Fibroblast of upper back skin (primary cell): ENCODE measurements at regions not wholly inside any gene's neighbourhood (a gene's known extent, or its start where the extent isn't known, plus 50 kb on each side); places are given as distances from the start of the nearest gene placed in this dataset.
A peak's percentile ranks its signal among the peaks of the same experiment; 100 is the strongest.

Experiments used
- DNase-seq: peaks from one replicate; pipeline ENCODE4 v3.0.0-alpha.2; 2013

- no peak for DNase-seq
Observed at GRCh38 chr7:20021066-20021465, 196.1 kb downstream of the MACC1 start.

GRCh38 chr7:20019757-20020432 is 197.3 kb downstream of the MACC1 start:
- no peak for DNase-seq

- DNase-seq: no peak
Observed at GRCh38 chr7:20016669-20017068, 200.5 kb downstream of the MACC1 start.

GRCh38 chr7:20013536-20013935 is 203.6 kb downstream of the MACC1 start:
- DNase-seq: no peak

GRCh38 chr7:20012100-20012499 is 205.1 kb downstream of the MACC1 start:
- no peak for DNase-seq

DNA sequence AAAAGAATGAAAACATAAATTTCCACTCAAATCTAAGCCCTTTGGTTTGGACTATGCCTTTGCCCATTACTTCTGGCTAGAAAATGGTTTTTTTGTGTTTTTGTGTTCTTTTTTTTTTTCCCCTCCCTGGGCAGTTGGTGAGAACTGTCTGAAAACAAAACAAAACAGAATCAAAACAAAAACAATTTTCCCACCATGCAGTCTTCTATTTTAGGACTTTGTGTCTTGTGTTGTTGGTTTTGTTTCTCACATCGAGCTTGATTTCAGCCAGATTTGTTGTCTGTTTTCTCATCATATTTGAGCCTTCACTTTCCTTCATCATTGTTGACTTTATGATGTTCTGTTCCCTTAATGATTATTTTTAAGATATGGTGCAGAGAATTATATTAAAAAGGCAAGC is 206.3 kb downstream of the MACC1 start:
- no peak for DNase-seq

GRCh38 chr7:20007510-20007909 is 209.7 kb downstream of the MACC1 start:
- DNase-seq: peak; percentile 14

DNA sequence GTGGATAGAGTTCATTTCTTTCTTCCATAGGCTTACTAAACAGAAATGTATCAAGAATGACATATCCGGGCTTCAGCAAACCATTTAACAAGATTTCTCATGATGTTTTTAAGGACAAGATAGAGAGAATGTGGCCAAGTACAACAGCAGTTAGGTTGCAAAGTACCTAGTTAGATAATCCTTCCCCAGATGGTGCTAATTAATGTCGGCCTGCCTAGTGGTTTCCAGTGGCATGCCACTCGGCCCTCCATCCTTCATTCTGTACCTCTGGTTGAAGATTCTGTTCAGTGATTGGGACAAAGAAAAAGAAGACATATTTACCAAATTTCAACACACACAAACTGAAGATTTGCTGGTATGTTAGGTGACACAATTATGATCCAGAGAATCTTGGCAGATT is 212.1 kb downstream of the MACC1 start:
- peak; percentile 12 for DNase-seq

GRCh38 chr7:19999681-20000080 is 217.5 kb downstream of the MACC1 start:
- DNase-seq: no peak

- no peak for DNase-seq
Observed at GRCh38 chr7:19991936-19992335, 218.5 kb upstream of the TMEM196 start.

DNA sequence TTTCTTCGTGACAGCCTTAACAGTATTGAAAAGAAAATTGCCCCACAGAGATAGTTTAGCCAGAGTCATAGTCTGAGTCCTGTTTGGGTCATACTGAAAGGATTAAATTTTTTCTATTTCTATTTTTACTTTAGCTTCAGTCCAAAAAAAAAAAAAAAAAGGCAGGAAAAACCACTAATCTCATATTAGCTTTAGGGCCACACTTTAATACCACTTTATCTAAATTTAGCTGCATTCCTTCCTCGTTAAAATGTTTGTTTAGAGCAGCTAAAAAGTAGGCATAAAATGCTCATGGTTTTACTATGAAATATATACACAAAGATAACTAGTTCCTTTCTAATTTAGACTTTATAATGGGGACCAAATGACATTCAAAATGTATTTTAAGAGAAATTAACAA is 216.5 kb upstream of the TMEM196 start:
- DNase-seq: no peak

DNA sequence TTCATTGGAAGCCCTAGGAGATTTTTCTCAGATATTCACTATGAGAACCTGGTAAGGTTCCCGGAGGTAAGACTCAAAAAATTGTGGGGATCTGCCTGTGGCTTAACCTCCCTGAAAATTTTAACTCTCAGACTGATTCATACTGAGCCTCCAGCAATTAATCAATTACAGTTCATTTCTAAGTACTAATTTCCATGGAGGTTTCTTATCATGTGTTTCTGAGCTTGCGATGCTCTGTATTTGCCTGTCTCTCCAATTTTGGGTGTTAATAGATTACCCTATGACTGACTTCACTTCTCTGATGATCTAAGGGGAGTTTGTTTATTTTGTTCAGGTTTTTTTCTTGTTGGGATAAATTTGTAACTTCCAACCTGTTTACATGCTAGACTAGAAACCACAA is 215.4 kb upstream of the TMEM196 start:
- no peak for DNase-seq

- DNase-seq: no peak
Observed at GRCh38 chr7:19984231-19984632, 210.8 kb upstream of the TMEM196 start.

DNA sequence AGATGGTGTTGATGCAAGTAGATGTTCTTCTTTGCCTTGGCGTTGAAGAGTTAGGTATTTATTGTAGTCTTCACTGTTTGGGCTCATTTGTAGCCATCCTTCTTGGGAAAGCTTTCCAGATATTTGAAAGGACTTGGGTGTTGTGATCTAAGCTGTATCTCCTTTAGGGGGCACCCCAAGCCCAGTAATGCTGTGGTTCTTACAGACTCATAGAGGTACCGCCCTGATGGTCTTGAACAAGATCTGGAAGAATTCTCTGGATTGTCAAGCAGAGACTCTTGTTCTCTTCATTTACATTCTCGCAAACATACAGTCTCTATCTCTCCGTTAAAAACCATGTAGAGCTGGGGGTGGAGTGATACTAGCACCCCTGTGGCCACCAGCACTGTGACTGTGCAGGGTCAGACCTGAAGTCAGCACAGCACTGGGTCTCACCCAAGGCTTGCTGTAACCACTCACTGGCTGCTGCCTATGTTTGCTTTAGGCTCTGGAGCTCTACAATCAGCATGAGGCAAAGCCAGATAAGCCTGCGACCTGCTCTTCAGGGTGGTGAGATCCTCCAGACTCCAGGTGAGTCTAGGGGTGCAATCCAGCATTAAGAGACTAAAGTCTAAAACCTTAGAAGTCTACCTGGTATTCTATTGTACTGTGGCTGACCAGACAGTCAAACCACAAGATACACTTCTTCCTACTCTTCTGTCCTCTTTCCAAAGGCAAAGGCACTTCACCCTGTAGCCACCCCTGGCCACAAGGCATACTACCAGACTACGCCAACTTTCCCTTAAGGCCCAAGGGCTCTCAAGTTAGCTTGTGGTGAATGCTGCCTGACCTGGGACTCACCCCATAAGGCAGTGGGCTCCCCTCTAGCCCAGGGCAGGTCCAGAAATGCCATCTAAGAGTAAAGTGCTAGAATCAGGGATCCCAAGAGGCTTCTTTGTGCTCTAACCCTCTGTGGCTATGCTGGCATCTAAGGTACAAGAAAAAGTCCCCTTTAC is 209.7 kb upstream of the TMEM196 start:
- peak; percentile 86 for DNase-seq

DNA sequence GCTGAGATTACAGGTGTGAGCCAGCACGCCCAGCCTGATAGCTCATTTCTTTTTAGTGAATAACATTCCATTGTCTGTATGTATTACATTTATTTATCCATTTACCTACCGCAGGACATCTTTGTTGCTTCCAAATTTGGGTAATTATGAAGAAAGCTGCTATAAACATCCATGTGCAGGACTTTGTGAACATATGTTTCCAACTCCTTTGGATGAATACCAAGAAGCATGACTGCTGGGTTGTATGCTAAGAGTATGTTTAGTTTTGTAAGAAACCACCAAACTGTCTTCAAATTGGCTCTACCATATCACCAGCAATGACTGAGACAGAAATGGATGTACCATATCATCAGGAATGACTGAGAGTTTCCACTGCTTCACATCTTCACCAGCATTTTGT is 200.2 kb upstream of the TMEM196 start:
- no peak for DNase-seq

DNA sequence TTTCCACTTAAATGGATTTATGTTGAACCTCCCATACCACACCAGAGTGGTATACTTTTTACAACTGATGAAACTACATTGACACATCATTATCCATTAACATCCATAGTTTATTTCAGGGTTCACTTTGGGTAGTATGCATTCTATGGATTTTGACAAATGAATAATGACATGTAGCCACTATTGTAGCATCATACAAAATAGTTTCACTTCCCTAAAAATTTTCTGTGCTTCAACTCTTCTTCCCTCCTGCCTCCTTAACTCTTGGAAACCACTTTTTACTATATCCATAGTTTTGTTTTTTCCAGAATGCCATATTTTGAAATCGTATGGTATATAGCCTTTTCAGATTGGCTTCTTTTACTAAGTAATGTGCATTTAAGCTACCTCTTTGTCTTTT is 199.5 kb upstream of the TMEM196 start:
- no peak for DNase-seq

DNA sequence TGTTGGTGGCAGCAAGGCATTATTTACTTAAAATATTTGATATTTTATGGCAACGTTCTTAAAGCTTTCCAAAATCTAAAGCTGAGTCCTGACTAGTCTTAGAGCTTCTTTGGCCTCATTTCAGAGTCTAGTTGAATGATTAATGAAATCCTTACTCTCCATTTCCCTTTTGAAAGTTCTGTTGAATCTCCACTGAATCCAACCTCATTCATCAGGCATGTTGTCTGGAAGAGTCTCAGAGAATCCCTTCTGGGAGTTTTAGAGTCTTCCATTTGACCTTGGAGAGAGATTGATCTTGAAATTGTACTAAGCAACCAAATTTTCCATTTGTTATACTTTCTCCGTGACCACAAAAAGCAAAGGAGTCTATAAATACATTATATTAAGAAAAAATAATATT is 198.5 kb upstream of the TMEM196 start:
- DNase-seq: peak; percentile 21

DNA sequence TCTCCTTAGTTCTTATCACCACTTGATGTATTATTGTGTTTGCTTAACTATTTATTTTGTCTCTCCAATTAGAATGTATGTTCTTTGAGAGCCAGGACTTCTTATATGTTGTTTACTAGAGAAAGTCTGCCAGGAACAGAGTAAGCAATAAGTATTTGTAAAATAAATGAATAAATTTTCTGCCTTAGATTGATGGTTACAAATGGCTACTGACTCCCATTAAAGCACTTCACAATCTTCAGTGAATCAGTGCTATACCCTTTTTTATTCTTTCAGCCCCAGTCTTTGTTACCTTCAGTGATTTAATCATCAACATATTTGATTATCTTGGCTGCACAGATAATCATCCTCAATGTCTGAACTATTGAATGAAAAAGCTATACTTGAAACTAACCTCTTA is 197.1 kb upstream of the TMEM196 start:
- DNase-seq: no peak

DNA sequence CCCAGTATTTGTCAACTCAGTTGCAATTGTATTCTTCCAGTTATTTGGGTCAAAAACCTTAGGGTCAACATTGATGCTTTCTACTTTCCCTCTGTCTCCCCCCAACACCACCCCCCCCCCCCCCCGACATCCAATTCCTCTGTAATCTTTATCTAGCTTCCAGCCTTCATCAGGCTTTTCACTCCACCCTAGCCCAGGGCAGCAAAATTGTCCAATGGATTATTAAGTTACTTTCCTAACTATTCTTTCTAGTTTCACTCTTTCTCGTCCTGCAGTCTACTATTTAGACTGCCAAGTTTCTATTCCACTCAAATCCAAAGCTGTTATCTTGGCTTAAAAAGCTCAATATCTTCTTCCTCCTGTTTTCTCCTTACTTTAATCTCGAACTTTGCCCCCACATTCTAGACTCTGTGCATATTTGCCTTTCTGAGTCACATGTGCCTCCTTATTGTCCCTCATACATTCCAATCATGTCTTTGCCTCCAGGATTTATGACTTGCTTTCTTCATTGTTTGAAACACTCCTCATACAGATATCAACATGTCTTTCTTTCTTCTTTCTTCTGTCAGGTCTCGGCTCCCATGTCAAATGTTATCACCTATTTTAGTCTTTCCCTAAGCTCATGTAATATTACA is 196.6 kb upstream of the TMEM196 start:
- peak; percentile 54 for DNase-seq

DNA sequence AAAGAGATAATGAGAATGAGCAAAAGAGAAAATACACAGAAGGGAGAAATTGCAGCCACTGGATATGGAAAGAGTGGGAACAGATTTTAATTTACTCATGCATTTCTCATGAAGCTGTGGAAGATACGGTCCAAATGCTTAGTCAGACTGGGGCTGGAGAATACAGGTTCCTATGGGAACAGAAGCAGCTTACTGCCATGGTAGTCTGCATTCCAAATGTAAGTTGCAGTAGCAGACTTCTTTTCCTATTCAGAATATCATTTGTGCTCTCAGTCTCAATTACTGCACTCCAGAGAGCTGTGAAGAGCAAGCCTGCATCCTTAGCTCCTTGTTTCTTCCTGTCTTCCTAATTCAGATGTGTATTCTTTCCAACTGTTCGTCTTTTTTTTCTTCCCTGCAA is 190.8 kb upstream of the TMEM196 start:
- DNase-seq: peak; percentile 50

DNA sequence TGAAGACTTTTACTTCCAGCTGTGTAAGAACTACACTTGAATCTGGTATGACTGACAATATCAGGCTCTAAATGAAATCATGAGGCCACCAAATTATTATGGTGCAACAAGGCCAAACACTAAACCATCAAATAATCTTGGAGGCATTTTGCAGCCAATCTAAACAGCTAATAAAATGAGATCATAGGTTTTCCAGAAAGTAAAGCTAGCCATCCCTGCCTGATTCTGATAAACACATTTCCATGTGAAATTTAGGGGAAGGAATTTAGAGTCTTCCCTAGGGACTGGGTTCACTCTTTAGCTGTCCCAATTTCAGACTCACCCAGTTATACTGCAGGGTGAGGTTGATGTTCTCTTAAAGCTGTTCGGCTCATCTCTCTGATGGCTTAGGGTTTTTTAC is 190.3 kb upstream of the TMEM196 start:
- DNase-seq: no peak

DNA sequence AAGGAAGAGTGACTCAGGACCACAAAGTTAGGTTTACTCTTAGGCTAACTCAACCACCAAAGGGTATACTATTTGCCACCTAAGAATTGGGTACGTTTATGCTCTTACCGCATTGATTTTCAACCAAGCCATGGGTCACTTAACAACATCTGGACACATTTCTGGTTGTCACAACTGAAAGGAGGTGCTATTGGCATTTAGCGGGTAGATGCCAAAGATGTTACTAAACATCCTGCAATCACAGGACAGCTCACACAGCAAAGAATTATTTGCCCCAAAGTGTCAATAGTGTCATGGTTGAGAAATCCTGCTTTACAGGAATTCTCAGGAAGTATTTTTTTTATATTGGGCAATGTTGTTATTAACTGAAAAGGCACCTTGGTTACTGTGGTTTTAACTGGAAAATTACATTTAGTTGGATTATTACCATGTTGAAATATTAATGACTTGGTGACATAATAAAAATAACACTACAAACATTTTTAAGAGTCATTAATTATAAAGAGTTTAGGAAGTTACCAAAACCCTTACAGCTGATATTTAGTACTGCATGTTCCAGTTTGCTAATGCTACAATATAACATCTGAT is 185.0 kb upstream of the TMEM196 start:
- DNase-seq: peak; percentile 78

DNA sequence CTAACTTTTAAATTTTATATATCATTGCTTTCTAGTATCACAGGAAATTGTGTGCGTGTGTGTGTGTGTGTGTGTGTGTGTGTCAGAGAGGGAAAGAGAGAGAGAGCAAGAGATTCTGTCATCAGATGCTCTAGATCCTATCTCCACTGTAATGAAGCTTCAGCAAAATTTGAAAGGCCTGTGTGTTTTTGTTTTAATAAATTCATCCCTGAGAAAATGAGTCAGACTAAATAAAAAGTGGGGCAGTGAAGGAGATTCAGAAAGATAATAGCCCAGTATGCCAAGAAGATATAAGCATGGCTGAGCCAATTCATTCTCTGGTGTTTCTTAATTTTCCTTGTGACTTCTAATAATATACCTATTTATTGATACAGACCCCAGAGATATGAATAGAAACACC is 184.2 kb upstream of the TMEM196 start:
- DNase-seq: peak; percentile 25
